Erythroblast (primary cell): ENCODE measurements at regions not wholly inside any gene's neighbourhood (a gene's known extent, or its start where the extent isn't known, plus 50 kb on each side); places are given as distances from the start of the nearest gene placed in this dataset.

Source experiments
- DNase-seq, 2 experiments: peaks; one replicate each; lab custom pipeline; 2025; lab: John Stamatoyannopoulos, UW
- GATA1 ChIP-seq: IDR thresholded peaks from 2 replicates; pipeline ENCODE4 v1.6.1; 2011; ENCODE audit warnings: low read depth, mild to moderate bottlenecking, control low read depth, low read length, moderate library complexity
- POLR2A ChIP-seq: IDR thresholded peaks from 2 replicates; pipeline ENCODE4 v1.6.1; 2011; ENCODE audit warnings: mild to moderate bottlenecking, low read length

DNA sequence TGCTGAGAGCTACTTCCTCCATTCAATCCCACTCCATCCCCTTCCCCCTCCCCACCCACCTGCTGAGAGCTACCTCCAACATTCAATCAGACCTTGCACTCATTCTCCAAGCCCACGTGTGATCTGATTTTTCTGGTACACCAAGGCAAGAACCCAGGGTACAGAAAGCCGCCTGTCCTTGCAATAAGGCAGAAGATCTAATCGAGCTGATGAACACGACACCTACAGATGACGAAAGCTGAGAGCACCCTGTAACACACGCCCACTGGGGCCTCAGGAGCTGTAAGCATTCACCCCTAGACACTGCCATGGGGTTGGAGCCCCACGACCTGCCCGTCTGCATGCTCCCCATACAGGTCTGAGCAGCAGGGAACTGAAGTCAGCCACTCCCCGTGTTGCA is 58.3 kb downstream of the TRIML1 start:
- TF ChIP-seq POLR2A (no peak), GATA1 (no peak)
- no peak for DNase-seq

- no peak for TF ChIP-seq POLR2A
- no peak for TF ChIP-seq GATA1
- DNase-seq, result no peak
Measured at GRCh38 chr4:188198982-188199792, 59.9 kb downstream of the TRIML1 start.

GRCh38 chr4:188201851-188202250 is 62.6 kb downstream of the TRIML1 start:
- no peak for DNase-seq
- TF ChIP-seq GATA1 (no peak), POLR2A (no peak)

DNA sequence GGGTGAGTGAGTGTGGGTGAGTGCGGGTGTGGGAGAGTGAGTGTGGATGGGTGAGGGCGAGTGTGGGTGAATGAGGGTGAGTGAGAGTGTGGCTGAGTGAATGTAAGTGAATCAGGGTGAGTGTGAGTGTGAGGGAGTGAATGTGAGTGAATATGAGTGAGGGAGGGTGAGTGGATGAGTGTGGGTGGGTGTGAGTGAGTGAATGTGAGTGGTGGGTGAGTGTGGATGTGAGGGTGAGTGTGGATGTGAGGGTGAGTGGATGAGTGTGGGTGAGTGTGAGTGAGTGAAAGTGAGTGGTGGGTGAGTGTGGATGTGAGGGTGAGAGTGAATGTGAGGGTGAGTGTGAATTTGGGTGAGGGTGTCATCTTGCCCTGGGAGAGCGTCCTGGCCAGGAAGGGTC is 67.5 kb downstream of the TRIML1 start:
- no peak for DNase-seq
- TF ChIP-seq POLR2A (no peak), GATA1 (no peak)

GRCh38 chr4:188214861-188215260 is 75.6 kb downstream of the TRIML1 start:
- TF ChIP-seq POLR2A (no peak), GATA1 (no peak)
- DNase-seq, result no peak

GRCh38 chr4:188218392-188218791 is 79.2 kb downstream of the TRIML1 start:
- no peak for DNase-seq
- TF ChIP-seq GATA1, result no peak

GRCh38 chr4:188220006-188220405 is 80.8 kb downstream of the TRIML1 start:
- DNase-seq, result no peak

GRCh38 chr4:188221090-188221489 is 81.8 kb downstream of the TRIML1 start:
- no peak for DNase-seq
- TF ChIP-seq GATA1 (no peak), POLR2A (no peak)

More at GRCh38 chr4:188220006-188220405, 80.8 kb downstream of the TRIML1 start:
- TF ChIP-seq POLR2A (no peak), GATA1 (no peak)

- TF ChIP-seq GATA1 (no peak), POLR2A (no peak)
- DNase-seq, result no peak
Measured at GRCh38 chr4:188228279-188228678, 89.0 kb downstream of the TRIML1 start.

- TF ChIP-seq POLR2A (no peak), GATA1 (no peak)
- no peak for DNase-seq
Measured at GRCh38 chr4:188232428-188232827, 93.2 kb downstream of the TRIML1 start.

DNA sequence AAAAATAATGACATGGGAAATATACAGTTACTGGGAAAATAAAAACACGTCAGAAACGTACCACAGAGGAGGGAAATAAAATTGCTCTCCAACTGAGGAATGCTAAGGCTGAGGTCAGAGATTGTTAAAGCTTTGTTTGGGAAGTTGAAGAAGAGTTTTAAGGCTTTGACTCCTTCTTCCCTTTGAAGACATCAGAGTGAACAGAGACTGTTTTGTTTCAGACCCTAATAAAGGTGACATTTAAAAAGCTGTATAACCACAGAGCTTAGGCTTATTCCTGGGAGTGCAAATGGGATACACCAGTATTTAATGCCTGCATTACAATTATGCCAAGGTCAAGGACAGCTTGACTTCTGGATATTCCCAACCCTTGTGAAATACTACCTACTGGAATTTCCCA is 102.8 kb downstream of the TRIML1 start:
- no peak for DNase-seq

GRCh38 chr4:188245651-188246050 is 106.4 kb downstream of the TRIML1 start:
- TF ChIP-seq GATA1 (no peak), POLR2A (no peak)
- DNase-seq, result no peak

More for the DNA sequence above, 102.8 kb downstream of the TRIML1 start:
- TF ChIP-seq POLR2A, result no peak
- TF ChIP-seq GATA1, result no peak

DNA sequence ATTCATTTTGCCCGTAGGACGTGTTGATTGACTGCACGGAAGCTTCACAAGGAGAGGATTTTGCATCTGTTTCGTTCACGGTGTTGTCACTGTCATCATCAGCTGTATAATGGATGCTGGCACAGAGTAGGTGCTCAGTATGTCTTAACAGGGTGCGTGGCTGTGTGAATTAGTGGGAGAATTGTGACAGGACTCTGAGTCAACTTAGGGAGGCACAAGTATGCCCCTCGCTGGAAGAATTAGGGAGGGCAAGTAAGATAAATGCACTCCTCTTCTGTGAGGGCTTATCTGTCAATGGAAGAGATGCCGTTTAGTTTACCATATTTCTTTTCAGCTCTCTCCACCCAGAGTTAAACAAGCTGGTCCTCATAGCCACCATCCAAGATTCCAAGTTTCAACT is 107.2 kb downstream of the TRIML1 start:
- DNase-seq, result no peak
- TF ChIP-seq POLR2A (no peak), GATA1 (no peak)

GRCh38 chr4:188254211-188254610 is 115.0 kb downstream of the TRIML1 start:
- no peak for DNase-seq
- TF ChIP-seq GATA1, result no peak
- no peak for TF ChIP-seq POLR2A

DNA sequence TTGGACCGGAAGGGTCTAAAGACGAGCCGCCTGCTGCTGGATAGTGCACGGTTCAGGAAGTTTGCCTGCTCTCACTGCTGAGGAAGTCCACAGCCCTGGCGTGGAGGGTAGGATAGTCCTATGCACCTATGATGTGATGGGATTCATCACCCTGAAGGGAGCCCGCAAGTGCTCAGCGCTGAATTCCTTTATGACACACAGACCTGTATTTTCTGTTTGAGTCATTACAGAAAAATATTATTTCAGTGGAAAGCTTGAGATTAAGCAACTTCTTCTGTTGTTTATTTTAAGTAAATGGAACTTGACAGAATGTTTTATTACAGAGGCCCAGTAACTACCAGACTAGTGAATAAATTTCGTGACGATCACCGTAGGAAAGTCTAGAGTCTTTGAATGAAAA is 123.2 kb downstream of the TRIML1 start:
- DNase-seq, result no peak
- no peak for TF ChIP-seq GATA1
- no peak for TF ChIP-seq POLR2A
